ENCODE measurements at regions not wholly inside any gene's neighbourhood (a gene's known extent, or its start where the extent isn't known, plus 50 kb on each side); places are given as distances from the start of the nearest gene placed in this dataset.

GRCh38 chr4:62269918-62270317 lies 1069.8 kb downstream of the ADGRL3 start:
- no peak for TF ChIP-seq CTCF (IDR thresholded peaks at IDR 0.05)
- no peak for TF ChIP-seq POLR2A (IDR thresholded peaks at IDR 0.05)
- no peak for TF ChIP-seq EP300 (IDR thresholded peaks at IDR 0.05)

Data from ovary (tissue), 3 donors.